HCT116 (cell line): ENCODE measurements at regions not wholly inside any gene's neighbourhood (a gene's known extent, or its start where the extent isn't known, plus 50 kb on each side); places are given as distances from the start of the nearest gene placed in this dataset.

ENCODE experiments used
- CEBPB ChIP-seq: IDR thresholded peaks from 2 replicates; pipeline ENCODE4 v1.6.1; 2012; ENCODE audit warnings: low read depth
- CTCF ChIP-seq, 3 experiments: fragments of 200-600 bp in 1 of 3; sonication (generic) in 1 of 3; IDR thresholded peaks in 2 of 3; conservative IDR thresholded peaks in 1 of 3; 2 replicates each; pipeline ENCODE4 v1.5.1; 2012 to 2017; ENCODE audit warnings: low read depth in 2 of 3, low read length in 2 of 3, antibody characterized with exemption in 1 of 3, borderline replicate concordance in 1 of 3, control low read depth in 1 of 3, mild to moderate bottlenecking in 1 of 3, mixed read lengths in 1 of 3, mixed run types in 1 of 3, moderate library complexity in 1 of 3; ENCODE audit not compliant: insufficient read depth in 1 of 3
- POLR2A ChIP-seq: IDR thresholded peaks from 2 replicates; pipeline ENCODE4 v1.7.0; 2011; ENCODE audit warnings: borderline replicate concordance; ENCODE audit not compliant: insufficient read depth, insufficient read length; ENCODE audit errors: extremely low read depth
- RAD21 ChIP-seq: IDR thresholded peaks from 2 replicates; pipeline ENCODE4 v1.6.1; 2012; ENCODE audit warnings: low read depth, mild to moderate bottlenecking
- SP1 ChIP-seq: IDR thresholded peaks from 2 replicates; pipeline ENCODE4 v1.6.1; 2012; ENCODE audit warnings: low read depth
- ZBTB33 ChIP-seq: IDR thresholded peaks from 2 replicates; pipeline ENCODE4 v1.6.1; 2011; ENCODE audit warnings: mild to moderate bottlenecking, low read length, moderate library complexity; ENCODE audit not compliant: insufficient replicate concordance; ENCODE audit errors: extremely low read depth
- ZNF274 ChIP-seq: fragments of 200-500 bp; sonication (Bioruptor generic); IDR thresholded peaks from 2 replicates; pipeline ENCODE4 v1.6.1; 2014; ENCODE audit warnings: mild to moderate bottlenecking, low read depth, low read length, inconsistent platforms

- no peak for TF ChIP-seq CTCF (IDR thresholded peaks at IDR 0.05 in 2 of 3, conservative IDR thresholded peaks at IDR 0.05 in 1 of 3; ENCODE audit: borderline replicate concordance in 1 of 3, insufficient read depth in 1 of 3, low read depth in 2 of 3, low read length in 2 of 3)
- TF ChIP-seq ZBTB33, result no peak
- TF ChIP-seq POLR2A, result no peak
- TF ChIP-seq CEBPB, result no peak
- TF ChIP-seq ZNF274, result no peak
- TF ChIP-seq RAD21, result no peak
- no peak for TF ChIP-seq SP1
These were observed 987.7 kb downstream of the GALC start for GRCh38 chr14:87005280-87005679.
